A172 (cell line): ENCODE measurements at regions not wholly inside any gene's neighbourhood (a gene's known extent, or its start where the extent isn't known, plus 50 kb on each side); places are given as distances from the start of the nearest gene placed in this dataset.
"Not testable (repeated sequence)": the region's sequence is repeated elsewhere in the genome, so short reads cannot be mapped to it uniquely, and the experiment has no call there.

Source experiments
- DNase-seq: peaks from one replicate; pipeline ENCODE4 v3.0.0-alpha.2; 2015; ENCODE audit warnings: low spot score

DNA sequence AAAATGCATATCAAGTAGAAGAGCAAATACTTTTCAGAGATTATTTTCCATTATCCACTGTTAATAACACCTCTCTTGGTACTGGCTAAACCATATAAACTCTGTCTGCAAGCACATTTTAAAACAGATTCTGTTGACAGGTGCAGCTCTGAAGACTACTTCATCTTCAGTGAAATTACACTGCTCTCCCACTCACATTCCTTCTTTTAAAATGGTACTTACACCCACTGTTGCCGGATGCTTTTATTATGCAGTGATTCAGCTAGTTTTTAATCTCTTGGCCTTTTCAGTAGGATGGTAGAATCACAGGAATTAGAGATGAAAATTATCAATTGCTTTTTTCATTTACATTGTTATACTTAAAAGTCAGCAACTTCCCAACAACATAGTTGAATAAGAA is 381.6 kb downstream of the GASK1B start:
- DNase-seq: no peak

GRCh38 chr4:157787618-157788017 is 385.2 kb downstream of the GASK1B start:
- DNase-seq: no peak

DNA sequence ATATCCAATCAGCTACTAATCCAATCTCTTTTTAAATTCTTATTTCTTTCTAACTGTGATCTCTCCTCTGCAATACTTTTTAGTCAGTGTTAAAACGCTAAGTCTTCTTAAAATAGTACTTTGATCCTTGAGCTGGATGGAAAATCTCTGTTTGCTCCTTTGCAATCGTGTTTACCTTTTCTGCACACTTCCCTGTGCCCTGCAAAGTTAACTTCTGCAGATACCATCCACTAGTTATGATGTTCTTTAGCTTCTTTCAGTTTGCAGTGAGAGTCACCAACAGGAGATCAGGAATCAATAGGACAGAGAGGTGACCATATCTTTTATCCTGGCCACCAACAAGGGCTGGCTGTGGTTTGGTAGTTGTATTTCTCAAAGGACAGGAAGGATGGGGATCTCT is 391.5 kb downstream of the GASK1B start:
- no peak for DNase-seq

- no peak for DNase-seq
Measured at GRCh38 chr4:157779081-157779480, 393.7 kb downstream of the GASK1B start.

DNA sequence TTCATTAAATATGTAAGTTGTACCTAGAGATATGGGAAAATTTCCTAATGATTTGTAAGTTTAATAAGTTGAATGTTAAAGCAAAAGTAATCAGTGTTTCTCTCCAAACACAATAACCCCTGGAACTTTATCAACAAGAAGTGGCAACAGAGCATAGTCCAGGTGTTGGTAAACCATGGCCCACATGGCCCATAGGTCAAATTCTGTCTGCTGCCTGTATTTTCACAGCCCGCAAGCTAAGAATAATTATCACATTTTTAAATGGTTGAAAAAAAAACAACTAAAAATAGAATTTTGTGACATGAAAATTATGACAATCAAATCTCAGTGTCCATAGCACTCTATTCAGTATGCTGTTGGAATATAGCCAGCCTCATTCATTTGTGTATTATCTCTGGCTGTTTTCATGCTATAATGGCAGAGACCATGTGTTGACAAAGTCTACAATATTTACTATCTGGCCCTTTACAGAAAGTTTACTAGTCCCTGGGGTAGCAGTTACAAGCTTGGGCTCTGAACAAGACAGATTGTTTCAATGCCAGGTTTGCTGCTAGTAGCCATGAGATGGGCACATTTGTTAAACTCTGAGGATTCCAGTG is 395.8 kb downstream of the GASK1B start:
- DNase-seq: no peak

DNA sequence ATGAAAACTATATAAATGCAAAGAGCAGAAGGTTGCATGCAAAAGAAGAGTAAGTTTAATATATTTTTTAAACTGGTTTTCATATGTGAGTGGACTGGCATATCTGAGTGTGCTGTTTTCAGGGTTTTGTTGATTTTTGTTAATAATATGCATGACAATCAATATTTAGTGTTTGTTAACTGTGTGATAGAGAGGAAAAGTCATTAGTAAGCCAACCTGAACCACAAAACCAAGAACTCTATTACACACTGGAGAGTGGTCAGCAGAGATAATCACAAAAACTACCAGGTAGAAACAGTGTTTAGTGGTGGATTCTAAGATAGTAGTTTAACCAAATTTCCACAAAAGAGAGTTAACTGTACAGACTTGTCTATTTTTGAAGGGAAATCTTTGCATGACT is 396.9 kb downstream of the GASK1B start:
- no peak for DNase-seq

- no peak for DNase-seq
Measured at GRCh38 chr4:157772907-157773306, 399.9 kb downstream of the GASK1B start.

- DNase-seq: no peak
Measured at GRCh38 chr4:157768419-157768818, 404.4 kb downstream of the GASK1B start.

- no peak for DNase-seq
Measured at GRCh38 chr4:157763490-157763889, 409.3 kb downstream of the GASK1B start.

GRCh38 chr4:157754410-157754809 is 418.4 kb downstream of the GASK1B start:
- DNase-seq: no peak

- DNase-seq: no peak
Measured at GRCh38 chr4:157751631-157752030, 421.2 kb downstream of the GASK1B start.

DNA sequence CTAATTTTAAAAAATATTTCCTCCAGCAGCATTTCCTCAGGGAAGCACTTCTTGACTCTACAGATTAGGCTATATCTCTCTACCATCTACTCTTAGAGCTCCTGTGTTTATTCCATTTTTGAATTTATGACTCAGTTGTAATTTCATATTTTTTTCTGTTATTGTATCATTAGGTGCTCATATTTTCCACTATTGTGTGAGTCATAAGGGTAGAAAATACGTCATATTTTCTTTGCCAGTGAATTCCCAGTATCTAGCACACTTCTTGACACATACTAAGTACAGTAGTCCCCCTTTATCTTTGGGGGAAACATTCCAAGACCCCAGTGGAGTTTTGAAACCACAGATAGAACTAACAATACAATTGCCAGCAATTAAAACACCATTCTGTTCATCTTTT is 431.2 kb downstream of the GASK1B start:
- DNase-seq: no peak

- peak; percentile 42 for DNase-seq
Measured at GRCh38 chr4:157739242-157739641, 433.6 kb downstream of the GASK1B start.

DNA sequence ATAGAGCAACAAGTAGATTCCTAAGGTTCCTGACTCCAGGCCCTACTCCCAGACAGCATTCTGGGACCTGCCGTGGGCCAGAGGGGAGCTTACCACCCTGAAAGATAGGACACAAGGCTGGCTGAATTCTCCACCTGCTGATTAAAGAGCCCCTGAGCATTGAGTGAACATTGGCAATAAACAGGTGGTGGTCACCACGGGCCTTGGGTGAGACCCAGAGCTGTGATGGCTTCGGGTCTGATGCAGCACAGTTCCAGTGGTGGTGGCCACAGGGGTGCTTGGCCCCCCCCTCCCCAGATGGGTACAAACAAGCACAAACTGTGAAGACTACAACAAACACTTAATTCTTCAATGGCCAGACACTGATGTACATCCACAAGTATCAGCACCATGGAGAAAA is 444.6 kb downstream of the GASK1B start:
- DNase-seq: no peak

GRCh38 chr4:157727163-157727562 is 445.7 kb downstream of the GASK1B start:
- no peak for DNase-seq

- no peak for DNase-seq
Measured at GRCh38 chr4:157722146-157722545, 450.7 kb downstream of the GASK1B start.

DNA sequence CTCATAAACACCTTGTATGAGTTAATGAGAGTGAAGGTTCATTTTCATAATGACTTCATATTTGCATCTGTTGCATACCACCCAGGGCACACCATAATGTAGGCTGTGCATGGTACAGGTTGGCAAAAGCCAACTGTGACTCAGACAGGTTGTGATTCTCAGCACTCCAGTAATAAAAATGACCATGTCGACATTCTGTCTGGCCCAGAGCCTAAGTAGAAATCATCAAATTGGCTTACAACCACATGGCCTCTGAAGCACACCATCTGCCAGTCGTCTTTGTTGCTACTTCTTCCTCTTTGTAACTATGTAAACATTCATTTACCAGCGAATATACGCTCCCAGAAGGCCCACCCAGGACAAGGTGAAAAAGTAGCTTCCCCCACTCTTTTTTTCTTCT is 459.5 kb downstream of the GASK1B start:
- DNase-seq: peak; percentile 3

DNA sequence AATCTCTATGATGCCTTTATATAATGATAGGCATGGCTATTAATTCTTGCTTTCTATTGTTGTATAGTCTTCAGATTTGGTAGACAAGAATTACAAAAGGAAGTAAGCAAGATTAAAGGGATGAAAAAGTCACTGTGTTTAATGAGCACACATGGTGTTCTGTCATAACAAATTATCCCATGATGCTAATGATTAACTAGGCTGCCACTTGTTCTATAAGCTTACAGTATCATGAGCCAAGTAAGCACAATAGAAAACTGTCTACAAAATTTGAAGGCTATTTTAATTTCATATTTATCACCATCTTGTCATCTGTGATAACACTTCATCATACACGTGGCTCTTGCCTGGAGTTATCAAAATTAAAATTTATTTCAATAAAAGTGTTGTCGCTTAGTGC is 466.7 kb downstream of the GASK1B start:
- no peak for DNase-seq

GRCh38 chr4:157702831-157703230 is 470.0 kb downstream of the GASK1B start:
- no peak for DNase-seq

DNA sequence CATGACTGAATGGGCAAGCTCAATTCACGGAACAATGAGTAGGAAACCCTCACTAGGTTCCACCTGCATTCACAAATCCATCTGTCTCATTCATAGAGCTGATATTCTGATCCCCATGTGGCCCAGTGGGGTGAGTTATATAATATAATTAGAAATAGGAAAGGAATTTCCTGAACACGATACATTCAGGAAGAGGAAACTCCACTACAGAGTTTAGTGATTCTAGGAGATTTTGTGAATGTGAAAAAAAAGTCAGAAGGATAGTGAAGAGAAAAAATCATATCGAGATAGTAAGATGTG is 471.2 kb downstream of the GASK1B start:
- no peak for DNase-seq

DNA sequence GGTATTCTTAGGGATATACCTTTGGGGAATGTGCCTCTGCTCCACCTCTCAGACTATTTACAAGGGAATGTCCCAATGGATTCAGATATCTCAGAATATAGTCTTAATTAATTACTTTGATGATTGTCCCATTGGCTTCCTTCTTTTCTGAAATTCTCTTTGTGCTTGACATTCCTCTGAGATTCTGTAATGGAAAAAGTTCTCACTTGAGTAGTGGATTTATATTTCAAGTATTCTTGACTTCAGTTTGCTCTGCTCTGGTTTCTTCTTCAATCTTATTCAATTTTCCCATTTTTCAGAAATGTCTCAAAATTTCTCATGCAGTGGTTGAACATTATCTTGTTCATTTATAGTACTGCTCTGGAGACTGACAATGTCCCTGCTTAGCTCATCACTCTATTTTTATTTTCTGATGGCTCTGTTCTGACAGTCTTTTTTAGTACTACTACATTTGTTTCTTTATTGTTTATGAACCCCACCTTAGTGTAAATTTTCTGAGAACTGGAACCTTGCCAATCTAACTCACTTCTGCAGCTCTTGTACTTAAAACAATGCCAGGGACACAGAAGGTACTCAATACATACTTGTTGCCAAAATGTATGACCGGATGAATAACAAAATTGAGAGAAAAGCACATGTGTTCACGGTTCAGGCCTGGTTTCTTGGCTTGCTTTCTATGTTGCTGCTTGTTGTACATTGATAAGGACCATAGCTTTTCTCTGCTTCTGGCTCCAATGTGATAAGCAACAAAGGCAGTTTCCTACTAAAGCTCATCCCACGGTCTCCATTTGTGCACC is 471.7 kb downstream of the GASK1B start:
- DNase-seq: no peak

GRCh38 chr4:157689476-157689875 is 468.9 kb downstream of the GRIA2 start:
- DNase-seq: no peak

- DNase-seq: no peak
Measured at GRCh38 chr4:157687971-157688370, 467.4 kb downstream of the GRIA2 start.

DNA sequence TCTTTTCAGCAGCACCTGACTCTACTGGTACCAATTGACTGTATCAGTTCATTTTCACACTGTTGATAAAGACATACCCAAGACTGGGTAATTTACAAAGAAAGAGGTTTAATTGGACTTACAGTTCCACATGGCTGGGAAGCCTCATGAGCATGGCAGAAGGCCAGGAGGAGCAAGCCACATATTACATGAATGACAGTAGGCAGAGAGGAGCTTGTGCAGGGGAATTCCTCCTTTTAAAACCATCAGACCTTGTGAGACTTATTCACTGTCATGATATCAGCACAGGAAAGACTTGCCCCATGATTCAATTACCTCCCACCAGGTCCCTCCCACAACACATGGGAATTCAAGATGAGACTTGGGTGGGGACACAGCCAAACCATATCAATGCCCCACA is 458.8 kb downstream of the GRIA2 start:
- DNase-seq: not testable (repeated sequence)
